ENCODE measurements at regions not wholly inside any gene's neighbourhood (a gene's known extent, or its start where the extent isn't known, plus 50 kb on each side); places are given as distances from the start of the nearest gene placed in this dataset.

DNA sequence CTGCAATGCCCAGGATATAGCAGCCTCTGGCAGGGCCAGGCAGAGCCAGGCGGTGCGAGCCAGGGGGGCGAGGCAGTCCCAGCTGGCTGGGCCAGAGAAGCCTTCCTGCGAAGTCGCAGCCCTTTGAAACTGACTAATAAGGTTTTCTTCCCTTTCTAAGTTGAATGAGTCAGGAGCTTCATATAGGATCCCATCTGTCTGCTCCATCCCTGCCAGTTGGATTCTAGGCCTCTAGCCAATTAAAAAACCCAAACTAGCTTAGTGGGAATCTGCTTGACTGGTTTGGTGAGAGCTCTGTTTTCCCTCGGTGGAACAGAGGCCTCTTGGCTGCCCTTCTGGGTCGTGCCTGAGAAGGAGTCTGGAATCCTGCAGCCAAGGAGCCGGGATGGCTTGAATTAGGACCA, 70.1 kb upstream of the RAPGEF1 start:
- DNase-seq = no peak

DNA sequence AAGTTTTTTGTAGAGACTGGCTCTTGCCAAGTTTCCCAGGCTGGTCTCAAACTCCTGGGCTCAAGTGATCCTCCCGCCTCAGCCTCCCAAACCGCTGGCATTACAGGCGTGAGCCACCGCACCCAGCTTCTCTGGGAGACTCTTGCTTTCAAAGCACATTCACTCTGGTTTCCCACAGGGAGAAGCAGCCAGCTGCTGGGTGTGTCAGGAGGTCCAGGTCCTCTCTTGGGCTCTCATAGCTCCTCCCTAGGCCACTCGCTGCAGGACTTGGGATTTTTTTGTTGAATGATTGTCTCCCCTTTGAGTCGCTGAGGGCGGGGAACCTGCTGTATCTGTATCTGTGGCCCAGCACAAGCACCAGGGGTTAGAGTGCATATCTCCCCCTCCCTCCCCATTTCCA, 68.4 kb upstream of the RAPGEF1 start:
- DNase-seq = no peak

- peak in 1 of 2 experiments; percentile 15 for DNase-seq
Observed at GRCh38 chr9:131807144-131807983, 67.5 kb upstream of the RAPGEF1 start.

DNA sequence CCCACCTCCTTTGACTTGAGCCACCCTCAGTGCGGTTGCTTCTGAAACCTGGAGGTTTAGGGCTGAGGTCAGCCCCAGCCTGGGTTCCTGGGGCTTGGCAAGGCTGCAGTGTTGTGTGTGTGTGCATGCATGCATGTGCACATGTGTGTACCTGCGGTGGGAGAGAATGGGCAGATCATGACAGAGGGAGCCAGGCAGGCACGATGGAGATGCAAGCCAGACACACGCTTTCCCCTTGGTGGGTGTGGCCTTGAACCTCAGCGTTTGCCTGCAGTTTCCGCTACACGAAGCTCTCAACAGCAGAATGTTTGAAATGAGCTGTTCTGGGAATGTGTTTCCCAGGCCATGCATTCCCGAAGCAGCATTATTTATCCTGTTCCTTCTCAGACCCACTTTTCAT, 65.9 kb upstream of the RAPGEF1 start:
- DNase-seq = no peak

GRCh38 chr9:131804826-131805225, 65.0 kb upstream of the RAPGEF1 start:
- DNase-seq = peak in 1 of 2 experiments; percentile 51

GRCh38 chr9:131803758-131804411, 64.0 kb upstream of the RAPGEF1 start:
- DNase-seq = no peak

GRCh38 chr9:131801810-131802209, 61.9 kb upstream of the RAPGEF1 start:
- no peak for DNase-seq

GRCh38 chr9:131800843-131801242, 61.0 kb upstream of the RAPGEF1 start:
- peak in 1 of 2 experiments; percentile 32 for DNase-seq

DNA sequence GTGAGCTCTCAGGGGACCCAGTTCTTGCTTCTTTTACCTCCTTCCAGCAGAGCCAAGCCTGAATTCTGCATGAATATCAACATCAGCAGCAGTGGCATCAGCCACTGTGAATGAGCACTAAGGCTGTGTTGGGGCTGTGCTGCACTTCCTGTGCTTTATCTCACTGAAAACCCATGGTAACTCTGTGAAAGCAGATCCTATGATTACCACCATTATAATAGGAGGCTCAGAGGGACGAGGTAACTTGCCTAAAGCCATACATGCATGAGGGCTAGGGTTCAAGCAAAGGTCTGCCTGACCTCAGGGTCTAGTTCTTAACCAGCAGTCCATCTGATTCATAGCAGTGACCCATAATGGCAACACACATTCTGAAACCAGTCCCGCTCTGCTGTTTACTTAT, 60.5 kb upstream of the RAPGEF1 start:
- peak; percentile 30 to 57 for DNase-seq

DNA sequence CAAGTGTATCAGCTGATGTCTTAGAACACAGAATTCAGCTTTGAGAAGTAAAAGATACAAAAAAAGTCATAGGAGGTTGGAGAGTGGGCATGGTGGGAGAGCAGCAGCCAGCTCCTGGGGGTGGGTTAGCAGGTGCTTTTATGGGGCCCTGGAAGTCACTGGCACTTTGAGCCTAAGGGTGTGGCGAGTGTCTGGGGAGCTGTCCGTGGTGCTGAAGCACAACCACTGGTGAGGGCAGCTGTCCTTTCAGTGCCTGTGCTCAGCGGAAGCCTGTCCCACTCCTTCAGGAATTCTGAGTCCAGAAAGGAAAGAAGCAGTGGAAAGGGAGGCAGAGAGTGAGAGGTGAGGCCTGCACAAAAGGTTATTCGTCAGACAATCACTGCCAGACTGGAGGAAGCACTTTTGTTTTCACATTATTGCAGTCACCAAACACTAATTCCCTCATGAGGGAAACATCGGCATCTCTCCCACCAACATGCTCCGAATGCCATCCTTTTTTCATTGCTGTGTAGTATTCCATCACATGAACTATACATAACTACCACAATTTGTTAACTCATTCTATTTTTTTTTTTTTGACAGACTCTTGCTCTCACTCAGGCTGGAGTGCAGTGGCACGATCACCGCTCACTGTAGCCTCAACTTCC, 59.4 kb upstream of the RAPGEF1 start:
- no peak for DNase-seq

- no peak for DNase-seq
Observed at GRCh38 chr9:131798246-131798645, 58.4 kb upstream of the RAPGEF1 start.

DNA sequence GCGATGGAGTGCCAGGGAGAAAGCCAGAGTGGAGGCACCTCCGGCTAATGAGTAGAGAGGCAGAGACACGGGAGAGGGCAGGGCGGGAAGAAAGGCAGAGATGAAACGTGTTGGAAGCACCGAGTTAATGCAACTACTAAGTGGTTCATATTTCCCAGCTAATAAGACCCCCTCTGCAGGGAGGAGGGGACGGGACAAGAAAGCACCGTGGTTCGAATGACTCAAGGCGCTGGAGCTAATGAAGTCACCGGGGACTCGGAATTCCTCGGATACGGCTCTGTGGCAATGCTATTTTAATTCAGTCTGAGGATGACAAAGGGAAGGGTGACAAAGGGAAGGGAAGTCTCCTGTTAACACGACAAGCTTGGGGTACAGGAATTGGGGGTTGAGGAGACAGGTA, 54.5 kb upstream of the RAPGEF1 start:
- DNase-seq = no peak

- DNase-seq = peak in 1 of 2 experiments; percentile 11
Observed at GRCh38 chr9:131791542-131792254, 51.8 kb upstream of the RAPGEF1 start.
